Liver (tissue), 3 donors: ENCODE measurements at regions not wholly inside any gene's neighbourhood (a gene's known extent, or its start where the extent isn't known, plus 50 kb on each side); places are given as distances from the start of the nearest gene placed in this dataset.

Source experiments
- CTCF ChIP-seq: fragments of 150-350 bp; IDR thresholded peaks from 2 replicates; pipeline ENCODE4 v1.5.1; 2017; ENCODE audit warnings: improper control_type of control experiment, low read depth, low read length; ENCODE audit not compliant: missing input control
- GABPA ChIP-seq, 2 donors: IDR thresholded peaks in 1 of 2; conservative IDR thresholded peaks in 1 of 2; 2 replicates each; pipeline ENCODE4 v1.6.1; 2016; ENCODE audit warnings: antibody characterized with exemption in 2 of 2, mild to moderate bottlenecking in 1 of 2, moderate library complexity in 1 of 2
- MAX ChIP-seq: IDR thresholded peaks from 2 replicates; pipeline ENCODE4 v1.6.1; 2016; ENCODE audit warnings: antibody characterized with exemption
- RAD21 ChIP-seq, 2 donors: IDR thresholded peaks; 2 replicates each; pipeline ENCODE4 v1.6.1; 2016; ENCODE audit warnings: antibody characterized with exemption in 2 of 2, mild to moderate bottlenecking in 2 of 2
- RXRA ChIP-seq, 2 donors: IDR thresholded peaks; 2 replicates each; pipeline ENCODE4 v1.6.1; 2017 to 2018; ENCODE audit warnings: antibody characterized with exemption in 2 of 2, mild to moderate bottlenecking in 1 of 2
- SP1 ChIP-seq: IDR thresholded peaks from 2 replicates; pipeline ENCODE4 v1.6.1; 2018; ENCODE audit warnings: antibody characterized with exemption, mild to moderate bottlenecking
- TAF1 ChIP-seq: conservative IDR thresholded peaks from 2 replicates; pipeline ENCODE4 v1.6.1; 2016; ENCODE audit warnings: antibody characterized with exemption, mild to moderate bottlenecking
- donor health status: healthy.
- donor health status: healthy.

GRCh38 chr15:95192923-95193322, 961.6 kb downstream of the MCTP2 start:
- TF ChIP-seq CTCF (no peak), RAD21 (IDR thresholded peaks at IDR 0.05) (no peak), RXRA (IDR thresholded peaks at IDR 0.05) (no peak), MAX (no peak), GABPA (IDR thresholded peaks at IDR 0.05 in 1 of 2, conservative IDR thresholded peaks at IDR 0.05 in 1 of 2) (no peak), SP1 (no peak), TAF1 (no peak)
